IPS DF 6.9 (cell line): ENCODE measurements at regions not wholly inside any gene's neighbourhood (a gene's known extent, or its start where the extent isn't known, plus 50 kb on each side); places are given as distances from the start of the nearest gene placed in this dataset.
"Not testable (repeated sequence)": the region's sequence is repeated elsewhere in the genome, so short reads cannot be mapped to it uniquely, and the experiment has no call there.

Source experiments
- DNase-seq: peaks from one replicate; pipeline ENCODE4 v3.0.0-alpha.2; 2013; ENCODE audit warnings: low read depth, low spot score
- H3K27ac ChIP-seq: one replicate; pipeline ENCODE4 v1.5.1; 2013; ENCODE audit warnings: low read length, control low read depth
- H3K27me3 ChIP-seq: 2 replicates; pipeline ENCODE4 v1.6.1; 2013; ENCODE audit warnings: mild to moderate bottlenecking, low read length; ENCODE audit not compliant: control insufficient read depth, insufficient read depth
- H3K36me3 ChIP-seq: 2 replicates; pipeline ENCODE4 v1.6.1; 2013; ENCODE audit warnings: low read length; ENCODE audit not compliant: control insufficient read depth, insufficient read depth
- H3K4me1 ChIP-seq: 2 replicates; pipeline ENCODE4 v1.6.1; 2013; ENCODE audit warnings: low read length; ENCODE audit not compliant: control insufficient read depth, insufficient read depth
- H3K4me3 ChIP-seq: 2 replicates; pipeline ENCODE4 v1.5.1; 2013; ENCODE audit warnings: mild to moderate bottlenecking, low read length
- H3K9me3 ChIP-seq: 2 replicates; pipeline ENCODE4 v1.6.1; 2013; ENCODE audit warnings: low read length, inconsistent platforms; ENCODE audit not compliant: control insufficient read depth, insufficient read depth
- WGBS: extraction: QIAGEN DNeasy Blood & Tissue Kit; methylation state at CpG from one replicate; pipeline ENCODE4 v1.1.7; 2013; ENCODE audit warnings: mixed read lengths, missing lambda C conversion rate; ENCODE audit not compliant: insufficient read length, insufficient coverage; 5-methylcytosine and 5-hydroxymethylcytosine counted together

GRCh38 chr7:146057958-146058357 lies 58.6 kb upstream of the CNTNAP2 start:
- no peak overlapping the region for H3K4me3 ChIP-seq
- H3K4me1 ChIP-seq: no peaks in the 10 kb centered on the region
- no peaks in the 10 kb centered on the region for H3K27me3 ChIP-seq
- DNase-seq: no peak
- no peak overlapping the region for H3K27ac ChIP-seq
- H3K36me3 ChIP-seq: no peaks in the 10 kb centered on the region
- H3K9me3 ChIP-seq: no peaks in the 10 kb centered on the region
- WGBS: no CpG with 5 or more reads among the region's 6 CpGs

GRCh38 chr7:146054909-146055308 lies 61.7 kb upstream of the CNTNAP2 start:
- Histone ChIP-seq H3K9me3 (no peaks in the 10 kb centered on the region), H3K27ac (no peak overlapping the region), H3K36me3 (no peaks in the 10 kb centered on the region), H3K4me3 (no peak overlapping the region), H3K27me3 (no peaks in the 10 kb centered on the region), H3K4me1 (no peaks in the 10 kb centered on the region)
- no CpG with 5 or more reads among the region's 2 CpGs for WGBS
- DNase-seq: no peak

GRCh38 chr7:146053492-146053891 lies 63.1 kb upstream of the CNTNAP2 start:
- WGBS: no CpG with 5 or more reads among the region's 4 CpGs
- Histone ChIP-seq H3K4me1 (no peaks in the 10 kb centered on the region), H3K4me3 (no peak overlapping the region), H3K36me3 (no peaks in the 10 kb centered on the region), H3K27ac (no peak overlapping the region), H3K27me3 (no peaks in the 10 kb centered on the region), H3K9me3 (no peaks in the 10 kb centered on the region)
- DNase-seq: no peak

- not testable (repeated sequence) for H3K4me1 ChIP-seq, H3K27me3 ChIP-seq, H3K4me3 ChIP-seq, H3K27ac ChIP-seq, DNase-seq, H3K36me3 ChIP-seq, H3K9me3 ChIP-seq
- no CpG with 5 or more reads among the region's 14 CpGs for WGBS
These were observed 73.3 kb upstream of the CNTNAP2 start for GRCh38 chr7:146043310-146043709.

GRCh38 chr7:146028251-146028750 lies 88.3 kb upstream of the CNTNAP2 start:
- no peaks in the 10 kb centered on the region for H3K27me3 ChIP-seq

GRCh38 chr7:146027243-146027642 lies 89.4 kb upstream of the CNTNAP2 start:
- H3K36me3 ChIP-seq: no peaks in the 10 kb centered on the region
- H3K9me3 ChIP-seq: no peaks in the 10 kb centered on the region
- H3K4me3 ChIP-seq: no peak overlapping the region
- no peaks in the 10 kb centered on the region for H3K27me3 ChIP-seq
- DNase-seq: no peak
- no peak overlapping the region for H3K27ac ChIP-seq
- no peaks in the 10 kb centered on the region for H3K4me1 ChIP-seq

More at GRCh38 chr7:146028251-146028750, 88.3 kb upstream of the CNTNAP2 start:
- Histone ChIP-seq H3K4me1 (no peaks in the 10 kb centered on the region), H3K36me3 (no peaks in the 10 kb centered on the region), H3K27ac (no peak overlapping the region), H3K9me3 (no peaks in the 10 kb centered on the region), H3K4me3 (no peak overlapping the region)
- WGBS: no CpG with 5 or more reads among the region's 3 CpGs
- DNase-seq: no peak

- no peaks in the 10 kb centered on the region for H3K36me3 ChIP-seq
- DNase-seq: no peak
- no peaks in the 10 kb centered on the region for H3K27me3 ChIP-seq
- no CpG with 5 or more reads among the region's 5 CpGs for WGBS
- H3K27ac ChIP-seq: no peak overlapping the region
- no peaks in the 10 kb centered on the region for H3K9me3 ChIP-seq
- no peaks in the 10 kb centered on the region for H3K4me1 ChIP-seq
- no peak overlapping the region for H3K4me3 ChIP-seq
These were observed 93.8 kb upstream of the CNTNAP2 start for GRCh38 chr7:146022776-146023175.

GRCh38 chr7:146019041-146020004 lies 97.3 kb upstream of the CNTNAP2 start:
- H3K4me3 ChIP-seq, DNase-seq, H3K27me3 ChIP-seq, H3K27ac ChIP-seq, H3K36me3 ChIP-seq, H3K9me3 ChIP-seq, H3K4me1 ChIP-seq: not testable (repeated sequence)
- WGBS: no CpG with 5 or more reads among the region's 33 CpGs

GRCh38 chr7:146017366-146017765 lies 99.2 kb upstream of the CNTNAP2 start:
- not testable (repeated sequence) for H3K36me3 ChIP-seq, H3K27me3 ChIP-seq
- no CpG with 5 or more reads among the region's 5 CpGs for WGBS

GRCh38 chr7:146014154-146014553 lies 102.4 kb upstream of the CNTNAP2 start:
- H3K36me3 ChIP-seq, H3K27me3 ChIP-seq, H3K27ac ChIP-seq, DNase-seq, H3K4me3 ChIP-seq, H3K9me3 ChIP-seq, H3K4me1 ChIP-seq: not testable (repeated sequence)
- WGBS: no CpG with 5 or more reads among the region's 2 CpGs

More at GRCh38 chr7:146017366-146017765, 99.2 kb upstream of the CNTNAP2 start:
- DNase-seq, H3K27ac ChIP-seq, H3K4me3 ChIP-seq, H3K4me1 ChIP-seq, H3K9me3 ChIP-seq: not testable (repeated sequence)

- Histone ChIP-seq H3K4me3 (no peak overlapping the region), H3K9me3 (no peaks in the 10 kb centered on the region), H3K27ac (no peak overlapping the region), H3K4me1 (no peaks in the 10 kb centered on the region), H3K36me3 (no peaks in the 10 kb centered on the region), H3K27me3 (0 out of 2 replicates have a peak, but pooled peaks cover 1% of the 10 kb centered on the region)
- WGBS: no CpG with 5 or more reads among the region's 8 CpGs
- DNase-seq: no peak
These were observed 108.3 kb upstream of the CNTNAP2 start for GRCh38 chr7:146008293-146008692.
